ENCODE measurements at regions not wholly inside any gene's neighbourhood (a gene's known extent, or its start where the extent isn't known, plus 50 kb on each side); places are given as distances from the start of the nearest gene placed in this dataset.

DNA sequence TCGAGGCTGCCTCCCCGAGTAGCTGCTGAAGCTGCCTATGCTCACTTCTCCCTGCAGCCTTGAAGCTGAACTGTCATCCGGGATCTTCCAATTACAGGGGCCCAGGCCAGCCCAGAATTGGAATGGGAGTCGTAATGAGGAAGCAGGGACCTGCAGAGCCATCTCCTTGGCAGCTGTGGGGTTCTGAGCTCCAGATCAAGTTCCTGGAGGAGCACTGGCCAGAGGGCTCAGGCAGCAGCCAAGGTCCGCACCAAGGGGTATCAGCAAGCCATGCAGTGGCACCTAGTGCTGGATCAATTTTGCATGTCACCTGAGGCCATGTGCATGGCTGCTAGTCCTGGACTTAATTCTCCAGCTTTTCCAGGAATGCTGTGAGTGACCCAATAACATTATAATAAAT is 163.2 kb upstream of the TSHZ2 start:
- BruUV-seq (replicated peaks): no TSS peak
- Histone ChIP-seq H3K27ac (ENCODE audit: control insufficient read depth, insufficient read depth) (no peak overlapping the region), H2AFZ (ENCODE audit: control insufficient read depth, low read depth, low read length) (no peak overlapping the region), H3K36me3 (ENCODE audit: control insufficient read depth in 2 of 2, insufficient read depth in 2 of 2, low read length in 1 of 2) (no peaks in the 10 kb centered on the region), H3K4me3 (no peak overlapping the region), H3K79me2 (ENCODE audit: control insufficient read depth, insufficient read depth, low read length) (no peaks in the 10 kb centered on the region), H3K4me1 (ENCODE audit: control insufficient read depth, insufficient read depth, low read length) (no peaks in the 10 kb centered on the region), H3K4me2 (ENCODE audit: control insufficient read depth, insufficient read depth) (no peak overlapping the region), H4K20me1 (ENCODE audit: control insufficient read depth, insufficient read depth) (no peaks in the 10 kb centered on the region), H3K9ac (ENCODE audit: control insufficient read depth, insufficient read depth, low read length) (no peak overlapping the region), H3K9me3 (replicated peaks; ENCODE audit: control insufficient read depth, insufficient read depth, low read length) (no peaks in the 10 kb centered on the region), H3K27me3 (replicated peaks in 1 of 2; ENCODE audit: control insufficient read depth in 2 of 2, insufficient read depth in 2 of 2, low read length in 1 of 2) (no peaks in the 10 kb centered on the region; a peak in 1 of 4 replicates)
- RAD21 ChIA-PET (ENCODE audit: unreplicated experiment): no interaction called here
- FAIRE-seq: no peak
- WGBS (ENCODE audit: insufficient coverage, insufficient replicate concordance, low lambda C conversion rate, missing lambda C conversion rate): 19% methylated on average over 5 of the region's 5 CpGs
- SMC1A ChIA-PET (ENCODE audit: uncharacterized antibody, unreplicated experiment): no interaction called here
- intact Hi-C loops (cut with micrococcal nuclease; ENCODE audit: unreplicated experiment) (no loop called here), in situ Hi-C loops (cut with MboI) (no loop called here)
- TF ChIP-seq SPI1 (IDR thresholded peaks at IDR 0.05; ENCODE audit: borderline replicate concordance, insufficient read depth, low read depth, low read length) (no peak), LARP7 (IDR thresholded peaks at IDR 0.05) (no peak), IRF4 (IDR thresholded peaks at IDR 0.05; ENCODE audit: low read depth, low read length) (no peak), CREB1 (IDR thresholded peaks at IDR 0.05; ENCODE audit: low read depth) (no peak), JUND (IDR thresholded peaks at IDR 0.05; ENCODE audit: low read depth, low read length) (no peak)
- TF ChIP-seq, protein P1, sequence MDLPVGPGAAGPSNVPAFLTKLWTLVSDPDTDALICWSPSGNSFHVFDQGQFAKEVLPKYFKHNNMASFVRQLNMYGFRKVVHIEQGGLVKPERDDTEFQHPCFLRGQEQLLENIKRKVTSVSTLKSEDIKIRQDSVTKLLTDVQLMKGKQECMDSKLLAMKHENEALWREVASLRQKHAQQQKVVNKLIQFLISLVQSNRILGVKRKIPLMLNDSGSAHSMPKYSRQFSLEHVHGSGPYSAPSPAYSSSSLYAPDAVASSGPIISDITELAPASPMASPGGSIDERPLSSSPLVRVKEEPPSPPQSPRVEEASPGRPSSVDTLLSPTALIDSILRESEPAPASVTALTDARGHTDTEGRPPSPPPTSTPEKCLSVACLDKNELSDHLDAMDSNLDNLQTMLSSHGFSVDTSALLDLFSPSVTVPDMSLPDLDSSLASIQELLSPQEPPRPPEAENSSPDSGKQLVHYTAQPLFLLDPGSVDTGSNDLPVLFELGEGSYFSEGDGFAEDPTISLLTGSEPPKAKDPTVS (IDR thresholded peaks at IDR 0.05; ENCODE audit: low read depth, low read length): no peak
- ATAC-seq: no peak
- POLR2A ChIA-PET: no interaction called here
- CTCF ChIA-PET: interaction anchor here (0.6 to 0.9 kb wide), 2 partner anchors 10 to 1088 kb away, joined by 3 read pairs; no protein-coding TSS in a partner anchor
- no peak for DNase-seq (ENCODE audit: low read depth, low spot score)

GRCh38 chr20:52806918-52807317 is 165.2 kb upstream of the TSHZ2 start:
- H2AFZ ChIP-seq (ENCODE audit: control insufficient read depth, low read depth, low read length): no peak overlapping the region
- H3K9ac ChIP-seq (ENCODE audit: control insufficient read depth, insufficient read depth, low read length): no peak overlapping the region
- intact Hi-C loops (cut with micrococcal nuclease; ENCODE audit: unreplicated experiment) (no loop called here), in situ Hi-C loops (cut with MboI) (no loop called here)
- BruUV-seq (replicated peaks): no TSS peak
- no peaks in the 10 kb centered on the region for H3K79me2 ChIP-seq (ENCODE audit: control insufficient read depth, insufficient read depth, low read length)
- ATAC-seq: no peak
- ChIA-PET SMC1A (ENCODE audit: uncharacterized antibody, unreplicated experiment) (no interaction called here), POLR2A (no interaction called here), RAD21 (ENCODE audit: unreplicated experiment) (no interaction called here), CTCF (no interaction called here)
- H3K4me2 ChIP-seq (ENCODE audit: control insufficient read depth, insufficient read depth): no peak overlapping the region
- no peak for TF ChIP-seq MEF2A (IDR thresholded peaks at IDR 0.05; ENCODE audit: insufficient read depth, low read depth, low read length)
- no peak for TF ChIP-seq CHD4 (IDR thresholded peaks at IDR 0.05)
- DNase-seq (ENCODE audit: low read depth, low spot score): no peak
- no peaks in the 10 kb centered on the region for H3K4me1 ChIP-seq (ENCODE audit: control insufficient read depth, insufficient read depth, low read length)
- H4K20me1 ChIP-seq (ENCODE audit: control insufficient read depth, insufficient read depth): no peaks in the 10 kb centered on the region
- H3K27me3 ChIP-seq (replicated peaks in 1 of 2; ENCODE audit: control insufficient read depth in 2 of 2, insufficient read depth in 2 of 2, low read length in 1 of 2): no peaks in the 10 kb centered on the region; a peak in 1 of 4 replicates
- WGBS (ENCODE audit: insufficient coverage, insufficient replicate concordance, low lambda C conversion rate, missing lambda C conversion rate): 26% methylated on average over 4 of the region's 4 CpGs
- no peaks in the 10 kb centered on the region for H3K9me3 ChIP-seq (replicated peaks; ENCODE audit: control insufficient read depth, insufficient read depth, low read length)
- FAIRE-seq: no peak
- no peaks in the 10 kb centered on the region for H3K36me3 ChIP-seq (ENCODE audit: control insufficient read depth in 2 of 2, insufficient read depth in 2 of 2, low read length in 1 of 2)
- no peak overlapping the region for H3K27ac ChIP-seq (ENCODE audit: control insufficient read depth, insufficient read depth)
- H3K4me3 ChIP-seq: no peak overlapping the region

Measured in GM12878 (cell line).